Heart left ventricle (tissue), 16 donors: ENCODE measurements at regions not wholly inside any gene's neighbourhood (a gene's known extent, or its start where the extent isn't known, plus 50 kb on each side); places are given as distances from the start of the nearest gene placed in this dataset.
A peak's percentile ranks its signal among the peaks of the same experiment; 100 is the strongest.

ENCODE experiments used
- ATAC-seq, 4 donors: fragments of 200-7000 bp; cut with Tn5 transposase; one replicate each; pipeline ENCODE4 v1.9.1; 2020 to 2022; ENCODE audit warnings: moderate library complexity in 4 of 4, mild to moderate bottlenecking in 3 of 4, moderate number of reproducible peaks in 1 of 4
- DNase-seq, 5 donors: peaks; one replicate each; pipeline ENCODE4 v3.0.0-alpha.2; 2020
- H3K27ac ChIP-seq, 12 donors: fragments of 200-600 bp; sonication (generic) in 4 of 12; one replicate each; pipeline versions ENCODE4 v1.5.0 to v1.8.0; 2016 to 2022; ENCODE audit warnings: mild to moderate bottlenecking in 2 of 12
- H3K27me3 ChIP-seq, 9 donors: fragments of 200-600 bp; sonication (generic) in 2 of 9; one replicate each; pipeline versions ENCODE4 v1.5.1 to v1.8.0; 2016 to 2022; ENCODE audit warnings: mild to moderate bottlenecking in 3 of 9
- H3K36me3 ChIP-seq, 9 donors: fragments of 200-600 bp; sonication (generic) in 2 of 9; one replicate each; pipeline versions ENCODE4 v1.5.0 to v1.8.0; 2018 to 2022; ENCODE audit warnings: mild to moderate bottlenecking in 2 of 9
- H3K4me1 ChIP-seq, 12 donors: fragments of 200-600 bp; sonication (generic) in 4 of 12; one replicate each; pipeline versions ENCODE4 v1.5.0 to v1.8.0; 2016 to 2022; ENCODE audit warnings: mild to moderate bottlenecking in 3 of 12
- H3K4me3 ChIP-seq, 12 donors: fragments of 200-600 bp; sonication (generic) in 4 of 12; one replicate each; pipeline versions ENCODE4 v1.5.0 to v1.8.0; 2017 to 2022; ENCODE audit warnings: mild to moderate bottlenecking in 9 of 12, moderate library complexity in 4 of 12
- H3K9me3 ChIP-seq, 12 donors: fragments of 200-600 bp; sonication (generic) in 4 of 12; one replicate each; pipeline versions ENCODE4 v1.5.0 to v1.8.0; 2016 to 2022; ENCODE audit warnings: mild to moderate bottlenecking in 1 of 12
- POLR2A ChIP-seq, 2 donors: fragments of 450-650 bp; IDR thresholded peaks; one replicate each; pipeline ENCODE4 v1.6.1; 2017; ENCODE audit warnings: antibody characterized with exemption in 2 of 2, mild to moderate bottlenecking in 2 of 2, moderate library complexity in 2 of 2
- WGBS, 4 donors: extraction: QIAGEN DNeasy Blood & Tissue Kit in 2 of 4; methylation state at CpG; one replicate each; pipeline versions ENCODE4 v1.1.5 to v1.1.7; 2013 to 2018; 5-methylcytosine and 5-hydroxymethylcytosine counted together
- intact Hi-C, 10 donors: fragments of 100-400 bp; cut with DNase I; formaldehyde crosslinking; loops; one replicate each; pipeline versions ENCODE4 v1.11.1 to v1.14.2; 2022
- TF ChIP-seq, protein P1 (sequence below), 12 donors: fragments of 200-600 bp; sonication (generic) in 4 of 12; IDR thresholded peaks; one replicate each; pipeline versions ENCODE4 v1.5.0 to v1.8.0; 2018 to 2022; ENCODE audit warnings: antibody characterized with exemption in 12 of 12, mild to moderate bottlenecking in 5 of 12
- donor health status: ischemic (EF 13 %, LVEDD 7.1; RV severe dilation, severe dysfunction).
- donor health status: healthy with polysubstance abuse.
- donor health status: DM: no; HTN: yes; CAD: no.
- donor health status: DM: no; HTN: no; CAD: no.
- donor health status: ischemic (EF 25% LVEDD 6.9; RV normal size, moderate dysfunction).
- donor health status: ischemic (EF 25% LVEDD 5.7; RV mildly dilated, moderate dysfunction).
- donor health status: healthy.
- donor health status: DM: yes; HTN: yes; CAD: no.
- donor health status: ischemic (EF 35%, LVEDD 5.7; RV mildly dilated, moderate dysfunction).
- donor health status: nonischemic (EF 11% LVEDD 7.7; RV severe dilation, severe dysfunction).
- donor health status: DM: yes; HTN: yes; CAD: no.
- donor health status: PGD.
- donor health status: ischemic (EF 29% LVEDD 5.4; RV normal size, mild dysfunction).
- donor health status: nonischemic (EF 23%, LVEDD 6.1; RV moderate dilation, normal function).

DNA sequence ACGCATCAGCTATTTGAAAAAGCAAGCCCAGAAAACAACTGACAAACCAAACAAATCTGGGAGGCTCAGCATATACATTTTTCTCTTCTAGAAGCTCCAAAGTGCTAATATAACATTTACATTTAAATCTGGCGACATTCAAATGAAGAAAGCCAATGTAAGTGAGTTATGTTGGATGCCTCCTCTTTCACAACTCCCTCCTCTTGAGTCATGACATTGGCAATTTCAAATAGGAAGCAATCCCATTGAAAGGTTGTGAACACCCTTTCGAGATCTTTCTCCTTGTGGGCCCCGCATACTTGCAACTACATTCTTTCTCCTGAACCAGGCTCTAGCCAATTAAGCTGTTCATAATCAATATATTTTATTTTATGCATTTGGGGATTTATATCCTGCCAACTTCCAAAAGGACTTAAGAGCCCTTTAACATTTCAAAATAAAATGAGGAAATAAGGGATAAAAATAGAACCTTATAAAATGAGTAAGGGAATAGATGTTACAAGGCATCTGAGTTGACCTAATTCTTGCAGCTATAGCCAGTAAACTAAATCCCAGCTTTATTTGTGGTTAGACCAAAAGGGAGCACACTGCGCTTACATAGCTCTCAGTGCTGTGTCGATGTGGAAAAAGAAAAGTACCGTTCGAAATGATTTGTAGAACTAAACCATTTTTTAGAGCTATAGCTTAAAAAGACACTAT lies 129.5 kb upstream of the SESN3 start:
- Histone ChIP-seq H3K4me3 (no peak overlapping the region), H3K36me3 (no peaks in the 10 kb centered on the region), H3K9me3 (no peaks in the 10 kb centered on the region), H3K4me1 (peaks cover 0 to 15% (median 6%) of the 10 kb centered on the region in 12 donors), H3K27me3 (no peaks in the 10 kb centered on the region), H3K27ac (no peak overlapping the region)
- DNase-seq (no peak), ATAC-seq (no peak)
- WGBS, 4 donors = 93 to 95% (median 94%) methylated on average over 8 of the region's 8 CpGs
- TF ChIP-seq, protein P1, sequence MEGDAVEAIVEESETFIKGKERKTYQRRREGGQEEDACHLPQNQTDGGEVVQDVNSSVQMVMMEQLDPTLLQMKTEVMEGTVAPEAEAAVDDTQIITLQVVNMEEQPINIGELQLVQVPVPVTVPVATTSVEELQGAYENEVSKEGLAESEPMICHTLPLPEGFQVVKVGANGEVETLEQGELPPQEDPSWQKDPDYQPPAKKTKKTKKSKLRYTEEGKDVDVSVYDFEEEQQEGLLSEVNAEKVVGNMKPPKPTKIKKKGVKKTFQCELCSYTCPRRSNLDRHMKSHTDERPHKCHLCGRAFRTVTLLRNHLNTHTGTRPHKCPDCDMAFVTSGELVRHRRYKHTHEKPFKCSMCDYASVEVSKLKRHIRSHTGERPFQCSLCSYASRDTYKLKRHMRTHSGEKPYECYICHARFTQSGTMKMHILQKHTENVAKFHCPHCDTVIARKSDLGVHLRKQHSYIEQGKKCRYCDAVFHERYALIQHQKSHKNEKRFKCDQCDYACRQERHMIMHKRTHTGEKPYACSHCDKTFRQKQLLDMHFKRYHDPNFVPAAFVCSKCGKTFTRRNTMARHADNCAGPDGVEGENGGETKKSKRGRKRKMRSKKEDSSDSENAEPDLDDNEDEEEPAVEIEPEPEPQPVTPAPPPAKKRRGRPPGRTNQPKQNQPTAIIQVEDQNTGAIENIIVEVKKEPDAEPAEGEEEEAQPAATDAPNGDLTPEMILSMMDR (IDR thresholded peaks at IDR 0.05) = no peak
- TF ChIP-seq POLR2A (IDR thresholded peaks at IDR 0.05) = no peak
- intact Hi-C loops = loop anchor here in 1 of 10 donors (10.0 kb wide), 1 partner anchor 196 kb away; no protein-coding TSS in a partner anchor

DNA sequence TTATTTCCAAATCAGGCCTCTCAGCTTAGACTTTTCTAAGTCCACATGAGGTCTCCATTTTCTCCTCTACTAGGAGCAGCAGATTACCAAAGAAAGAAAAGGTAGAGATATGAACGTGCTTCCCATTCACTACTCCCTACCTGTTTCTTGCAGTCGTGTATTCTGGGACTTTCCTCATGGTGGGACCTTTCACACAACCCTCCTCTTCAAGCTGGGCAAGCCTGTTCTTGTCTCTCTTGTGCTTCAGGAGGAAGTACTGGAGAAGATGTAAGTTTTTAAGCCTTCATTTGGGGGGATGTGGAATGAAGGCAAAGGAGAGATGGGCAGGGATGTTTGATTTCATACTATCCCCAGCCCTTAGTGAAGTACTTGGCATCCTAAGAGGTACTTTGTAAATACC lies 128.8 kb upstream of the SESN3 start:
- intact Hi-C loops = loop anchor here in 1 of 10 donors (10.0 kb wide), 1 partner anchor 195 kb away; no protein-coding TSS in a partner anchor
- ATAC-seq (no peak), DNase-seq (no peak)
- TF ChIP-seq POLR2A (IDR thresholded peaks at IDR 0.05) = no peak
- TF ChIP-seq, protein P1 (IDR thresholded peaks at IDR 0.05) = no peak
- no peak overlapping the region for H3K27ac ChIP-seq
- H3K4me3 ChIP-seq = no peak overlapping the region
- no peaks in the 10 kb centered on the region for H3K9me3 ChIP-seq
- WGBS, 4 donors = 85 to 90% (median 87%) methylated on average over 2 of the region's 2 CpGs
- H3K4me1 ChIP-seq = peaks cover 0 to 14% (median 6%) of the 10 kb centered on the region in 12 donors
- H3K36me3 ChIP-seq = no peaks in the 10 kb centered on the region
- H3K27me3 ChIP-seq = no peaks in the 10 kb centered on the region

DNA sequence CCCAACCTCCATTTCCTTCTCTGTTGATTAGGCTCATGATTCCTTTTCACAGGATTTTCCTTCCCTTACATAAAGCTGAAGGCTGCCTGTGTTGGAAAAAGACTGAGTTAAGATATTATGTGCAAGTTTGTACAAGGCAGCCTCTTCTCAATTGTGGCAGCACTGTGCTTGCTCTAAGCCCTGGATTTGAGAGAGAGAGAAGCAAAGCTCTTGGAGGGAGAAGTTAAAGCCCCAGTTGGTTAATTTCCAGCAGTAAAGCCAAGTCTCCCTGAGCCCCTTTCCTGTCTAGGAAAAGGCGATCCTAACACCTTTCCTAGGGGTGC lies 128.3 kb upstream of the SESN3 start:
- H3K27ac ChIP-seq = no peak overlapping the region
- peaks cover 0 to 14% (median 6%) of the 10 kb centered on the region in 12 donors for H3K4me1 ChIP-seq
- WGBS, 4 donors = 86 to 100% (median 93%) methylated on average over 1 of the region's 1 CpG
- no peaks in the 10 kb centered on the region for H3K27me3 ChIP-seq
- intact Hi-C loops = no loop called here
- DNase-seq = no peak
- TF ChIP-seq POLR2A (IDR thresholded peaks at IDR 0.05) = no peak
- TF ChIP-seq, protein P1 (IDR thresholded peaks at IDR 0.05) = no peak
- no peaks in the 10 kb centered on the region for H3K36me3 ChIP-seq
- no peak for ATAC-seq
- no peak overlapping the region for H3K4me3 ChIP-seq
- no peaks in the 10 kb centered on the region for H3K9me3 ChIP-seq

DNA sequence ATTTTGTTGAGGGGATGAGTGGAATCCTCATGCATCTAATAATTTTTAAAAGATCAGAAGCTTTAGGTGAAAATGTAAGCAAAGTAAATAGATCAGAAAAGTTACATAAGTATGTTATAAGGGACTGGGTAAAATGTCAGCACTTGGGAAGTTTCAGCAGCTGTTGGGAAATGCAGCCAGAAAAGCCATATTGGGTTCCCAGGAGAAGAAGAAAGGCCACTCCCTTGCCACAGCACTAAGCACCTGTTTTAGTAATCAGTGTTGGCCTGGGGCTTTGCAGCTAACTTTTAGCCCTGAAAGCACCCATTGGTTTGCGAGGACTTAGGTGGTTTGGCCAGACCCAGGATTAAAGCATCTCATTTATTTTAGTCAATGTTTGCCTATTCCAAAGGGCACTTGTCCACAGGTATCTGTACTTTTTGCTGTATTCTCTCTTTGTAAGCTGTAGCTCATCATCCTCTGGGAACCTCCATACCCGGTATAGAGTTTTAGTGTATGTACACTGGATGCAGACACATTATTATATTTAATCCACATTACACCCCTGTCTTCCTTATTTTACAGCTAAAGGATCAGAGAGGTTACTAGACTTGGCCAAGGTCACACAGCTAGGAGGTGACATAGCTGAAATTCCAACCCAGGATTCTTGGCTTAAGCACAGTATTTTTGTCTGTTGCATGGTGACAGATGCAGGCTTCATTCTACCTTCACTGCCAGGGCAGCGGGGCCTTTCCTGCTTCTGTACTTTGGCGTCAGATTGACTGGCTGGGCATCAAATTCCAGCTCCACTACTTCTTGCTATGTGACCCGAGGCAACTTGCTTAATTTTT lies 127.7 kb upstream of the SESN3 start:
- WGBS, 4 donors = 40 to 49% (median 43%) methylated on average over 5 of the region's 5 CpGs
- intact Hi-C loops = no loop called here
- TF ChIP-seq POLR2A (IDR thresholded peaks at IDR 0.05) = no peak
- TF ChIP-seq, protein P1 (IDR thresholded peaks at IDR 0.05) = no peak
- no peak overlapping the region for H3K4me3 ChIP-seq
- H3K27ac ChIP-seq = no peak overlapping the region
- no peaks in the 10 kb centered on the region for H3K9me3 ChIP-seq
- no peaks in the 10 kb centered on the region for H3K36me3 ChIP-seq
- H3K4me1 ChIP-seq = peaks cover 0 to 14% (median 6%) of the 10 kb centered on the region in 12 donors
- ATAC-seq (peak; percentile 49 to 85 (median 62)), DNase-seq (peak in 2 of 5 donors; percentile 27 to 50)
- no peaks in the 10 kb centered on the region for H3K27me3 ChIP-seq
